ENCODE measurements at regions not wholly inside any gene's neighbourhood (a gene's known extent, or its start where the extent isn't known, plus 50 kb on each side); places are given as distances from the start of the nearest gene placed in this dataset.

DNA sequence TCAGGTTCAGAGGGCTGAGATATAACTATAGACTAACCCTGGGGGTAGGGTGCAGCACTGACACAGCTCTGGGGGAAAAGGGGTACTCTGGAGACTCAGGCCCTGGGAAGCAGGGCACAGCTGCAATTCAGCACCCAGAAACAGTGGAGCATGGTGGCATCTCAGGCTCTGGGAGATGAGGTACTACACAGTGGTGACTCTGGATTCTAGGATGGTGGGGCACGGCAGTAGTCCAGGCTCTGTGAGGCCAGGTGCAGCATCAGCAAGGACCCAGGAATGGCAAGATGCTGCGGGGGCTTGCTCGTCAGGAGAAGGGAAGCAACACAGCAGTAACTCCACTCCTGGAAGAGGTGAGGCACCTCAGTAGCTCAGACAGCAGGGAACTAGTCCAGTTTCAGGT, 271.5 kb upstream of the MOCS1 start:
- H3K36me3 ChIP-seq = no peaks in the 10 kb centered on the region
- no peak overlapping the region for H3K27ac ChIP-seq
- H3K4me3 ChIP-seq (ENCODE audit: low read depth in 1 of 2, low read length in 1 of 2) = no peak overlapping the region
- no peak for TF ChIP-seq CTCF (IDR thresholded peaks at IDR 0.05)
- H3K9me3 ChIP-seq = no peaks in the 10 kb centered on the region
- H3K4me1 ChIP-seq (ENCODE audit: control insufficient read depth in 1 of 2, insufficient read depth in 1 of 2, low read depth in 1 of 2, low read length in 1 of 2) = no peaks in the 10 kb centered on the region
- H3K27me3 ChIP-seq = no peaks in the 10 kb centered on the region

DNA sequence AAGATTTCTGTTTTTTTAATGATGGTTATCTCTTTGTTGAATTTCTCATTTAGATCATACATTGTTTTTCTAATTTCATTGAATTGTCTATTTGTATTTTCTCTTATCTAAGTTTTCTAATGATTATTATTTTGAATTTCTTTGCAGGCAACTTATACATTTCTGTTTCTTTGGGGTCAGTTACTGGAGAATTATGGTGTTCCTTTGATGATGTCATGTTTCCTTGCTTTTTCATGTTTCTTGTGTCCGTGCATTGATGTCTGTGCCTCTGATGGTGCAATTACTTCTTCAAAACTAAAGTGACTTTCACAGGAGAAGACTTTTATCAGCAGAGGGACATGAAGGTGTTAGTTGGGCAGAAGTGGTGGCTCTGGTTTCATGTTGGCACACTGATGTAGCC, 270.7 kb upstream of the MOCS1 start:
- no peak for TF ChIP-seq CTCF (IDR thresholded peaks at IDR 0.05)
- no peaks in the 10 kb centered on the region for H3K27me3 ChIP-seq
- H3K36me3 ChIP-seq = no peaks in the 10 kb centered on the region
- H3K4me1 ChIP-seq (ENCODE audit: control insufficient read depth in 1 of 2, insufficient read depth in 1 of 2, low read depth in 1 of 2, low read length in 1 of 2) = no peaks in the 10 kb centered on the region
- no peaks in the 10 kb centered on the region for H3K9me3 ChIP-seq
- H3K27ac ChIP-seq = no peak overlapping the region
- no peak overlapping the region for H3K4me3 ChIP-seq (ENCODE audit: low read depth in 1 of 2, low read length in 1 of 2)

DNA sequence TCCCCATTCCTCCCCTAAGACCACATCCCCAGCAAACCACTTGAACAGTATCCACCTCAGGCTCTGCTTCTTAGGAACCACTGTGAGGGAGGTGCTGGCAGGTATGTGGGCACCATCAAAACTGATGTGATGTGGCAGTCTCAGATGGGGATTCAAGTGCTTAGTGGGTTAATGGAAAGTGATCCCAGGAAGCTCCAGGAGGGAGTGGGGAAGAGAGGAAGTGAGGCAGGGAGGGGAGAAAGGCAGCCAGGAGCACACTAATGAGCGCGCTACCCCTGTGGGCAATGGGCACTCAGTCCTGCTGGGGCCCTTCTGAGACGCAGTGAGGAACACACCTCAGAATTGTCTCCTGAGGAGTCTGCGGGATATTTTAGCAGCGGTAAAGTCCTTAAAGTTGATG, 263.1 kb upstream of the MOCS1 start:
- no peaks in the 10 kb centered on the region for H3K4me1 ChIP-seq (ENCODE audit: control insufficient read depth in 1 of 2, insufficient read depth in 1 of 2, low read depth in 1 of 2, low read length in 1 of 2)
- no peaks in the 10 kb centered on the region for H3K36me3 ChIP-seq
- H3K9me3 ChIP-seq = no peaks in the 10 kb centered on the region
- TF ChIP-seq CTCF (IDR thresholded peaks at IDR 0.05) = no peak
- no peak overlapping the region for H3K4me3 ChIP-seq (ENCODE audit: low read depth in 1 of 2, low read length in 1 of 2)
- H3K27me3 ChIP-seq = no peaks in the 10 kb centered on the region
- no peak overlapping the region for H3K27ac ChIP-seq

DNA sequence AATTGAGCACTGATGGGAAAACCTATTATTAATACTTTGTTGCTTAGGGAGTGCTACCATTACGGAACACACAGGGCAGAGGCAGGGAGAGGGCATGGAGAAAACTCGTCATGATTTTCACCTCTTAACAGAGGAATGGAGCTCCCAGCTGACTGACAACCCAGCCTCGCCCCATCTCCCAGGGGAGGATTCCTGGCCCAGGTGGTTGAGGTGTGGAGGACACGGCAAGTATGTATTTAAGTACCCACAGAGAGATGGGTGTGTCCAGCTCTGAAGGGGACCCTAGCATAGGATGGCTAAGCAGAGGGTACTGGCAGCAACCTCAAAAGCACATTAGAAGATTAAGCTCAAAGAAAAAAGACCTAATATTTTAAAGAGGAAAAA, 261.9 kb upstream of the MOCS1 start:
- no peaks in the 10 kb centered on the region for H3K9me3 ChIP-seq
- no peak overlapping the region for H3K27ac ChIP-seq
- H3K36me3 ChIP-seq = no peaks in the 10 kb centered on the region
- no peaks in the 10 kb centered on the region for H3K27me3 ChIP-seq
- TF ChIP-seq CTCF (IDR thresholded peaks at IDR 0.05) = no peak
- no peaks in the 10 kb centered on the region for H3K4me1 ChIP-seq (ENCODE audit: control insufficient read depth in 1 of 2, insufficient read depth in 1 of 2, low read depth in 1 of 2, low read length in 1 of 2)
- no peak overlapping the region for H3K4me3 ChIP-seq (ENCODE audit: low read depth in 1 of 2, low read length in 1 of 2)

DNA sequence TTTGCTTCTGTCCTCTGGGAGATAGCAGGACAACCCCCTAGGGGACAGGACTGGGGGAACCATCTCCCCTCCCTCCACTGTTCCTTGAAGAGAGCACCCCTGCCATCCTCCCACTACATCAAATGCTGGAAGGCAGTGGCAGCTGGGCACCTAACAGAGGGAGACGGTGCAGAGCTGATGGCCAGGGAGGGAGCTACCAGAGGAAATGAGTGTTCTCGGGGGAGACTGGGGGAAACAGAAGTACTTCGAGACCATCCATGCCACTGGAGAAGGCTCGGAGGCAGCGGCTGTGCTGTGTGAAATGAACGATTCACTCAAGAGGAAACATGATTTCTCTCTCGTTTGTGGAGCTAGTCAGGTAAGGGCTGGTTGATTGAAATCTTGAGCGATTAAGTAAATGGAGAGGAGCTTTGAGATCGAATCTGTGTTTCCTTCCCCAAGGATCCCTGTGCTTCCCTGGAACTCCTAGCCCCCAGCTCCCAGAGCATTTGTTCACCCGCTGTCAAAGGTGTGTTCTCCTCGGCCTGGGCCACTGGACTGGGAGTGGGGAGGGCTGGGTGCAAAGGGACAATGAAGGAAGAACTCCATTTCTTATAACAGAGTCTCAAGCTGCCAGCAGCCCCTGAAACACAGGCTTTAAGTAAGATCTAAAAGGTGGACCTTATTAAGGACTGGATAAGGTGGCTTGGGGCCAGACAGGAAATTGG, 261.3 kb upstream of the MOCS1 start:
- Histone ChIP-seq H3K27me3 (no peaks in the 10 kb centered on the region), H3K27ac (no peak overlapping the region), H3K4me1 (ENCODE audit: control insufficient read depth in 1 of 2, insufficient read depth in 1 of 2, low read depth in 1 of 2, low read length in 1 of 2) (no peaks in the 10 kb centered on the region), H3K36me3 (no peaks in the 10 kb centered on the region), H3K9me3 (no peaks in the 10 kb centered on the region), H3K4me3 (ENCODE audit: low read depth in 1 of 2, low read length in 1 of 2) (no peak overlapping the region)
- TF ChIP-seq CTCF (IDR thresholded peaks at IDR 0.05) = no peak

All from neutrophil (primary cell).